Bone marrow (tissue), 2 donors: ENCODE measurements at regions not wholly inside any gene's neighbourhood (a gene's known extent, or its start where the extent isn't known, plus 50 kb on each side); places are given as distances from the start of the nearest gene placed in this dataset.

Experiments
- DNase-seq, 2 donors: peaks; one replicate each; lab custom pipeline; 2025; lab: John Stamatoyannopoulos, UW

- DNase-seq = no peak
These were observed 107.3 kb upstream of the ALDH1B1 start for GRCh38 chr9:38285236-38285635.

DNA sequence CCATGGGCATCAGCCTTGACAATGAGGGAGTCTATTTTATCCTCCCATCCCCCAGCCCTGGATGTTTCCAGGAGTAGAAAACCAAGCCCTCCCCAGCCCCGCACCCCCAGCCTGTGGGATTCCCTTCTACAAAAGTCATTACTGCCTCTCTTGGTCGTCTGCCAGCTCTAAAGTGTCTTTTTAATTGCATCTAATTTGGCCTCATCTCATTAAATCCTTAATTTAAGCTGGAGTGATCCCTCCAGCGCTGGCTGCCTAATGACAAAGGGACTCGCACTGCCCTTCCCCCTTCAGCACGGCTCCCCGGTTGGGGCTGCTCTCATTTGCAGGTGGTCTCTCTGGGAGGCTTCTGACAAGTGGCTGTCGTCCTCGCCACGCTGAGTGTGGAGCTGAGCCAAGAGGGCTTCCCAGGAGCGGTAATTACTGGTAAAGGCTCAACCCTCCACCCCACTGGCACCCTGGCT, 107.9 kb upstream of the ALDH1B1 start:
- DNase-seq = no peak

DNA sequence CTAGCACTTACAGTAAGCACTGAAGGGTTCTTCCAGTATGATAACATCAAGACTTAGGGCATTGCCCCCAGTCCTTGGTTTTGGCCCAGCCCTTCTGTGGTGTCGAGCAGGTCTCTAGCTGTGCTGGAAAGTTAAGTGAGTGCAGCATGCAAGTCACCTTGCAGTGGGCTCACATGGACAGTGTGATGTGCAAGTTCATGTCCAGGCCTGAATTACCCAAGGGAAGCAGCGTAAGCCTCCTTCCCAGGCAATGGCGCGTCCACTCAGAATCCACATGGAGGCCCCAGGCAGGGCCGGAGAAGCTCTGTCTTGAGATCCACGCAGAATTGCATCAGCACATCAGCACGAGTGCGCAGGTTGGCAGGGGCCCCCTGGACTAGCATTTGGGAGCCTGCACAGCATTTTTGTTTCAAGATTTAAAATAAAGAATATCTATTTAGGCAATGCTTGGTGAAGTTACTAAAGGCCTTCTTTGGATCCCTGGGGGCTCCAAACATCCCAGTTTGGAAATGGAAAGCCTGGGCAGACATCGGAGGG, 108.4 kb upstream of the ALDH1B1 start:
- no peak for DNase-seq

GRCh38 chr9:38282756-38283155, 109.7 kb upstream of the ALDH1B1 start:
- DNase-seq = no peak

DNA sequence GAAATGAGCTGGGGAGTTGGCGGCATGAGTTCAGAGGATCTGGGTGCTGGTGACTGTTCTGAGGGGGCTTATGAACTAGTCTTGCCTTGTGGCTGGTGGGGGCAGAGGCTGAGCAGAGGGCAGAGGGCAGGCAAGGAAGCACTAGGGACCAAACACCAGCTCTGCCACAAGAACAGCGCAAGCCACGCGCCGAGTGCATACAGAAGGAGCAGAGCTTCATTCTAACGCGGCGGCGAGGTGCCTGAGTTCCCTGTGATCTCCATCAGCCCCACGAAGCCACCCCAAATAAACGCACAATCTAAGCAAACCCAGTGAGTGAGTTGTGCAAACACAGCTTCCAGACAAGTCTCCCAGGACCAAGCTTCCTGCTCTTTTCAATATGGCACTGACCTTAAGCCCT, 110.6 kb upstream of the ALDH1B1 start:
- DNase-seq = no peak

- DNase-seq = no peak
These were observed 111.3 kb upstream of the ALDH1B1 start for GRCh38 chr9:38281196-38281595.

GRCh38 chr9:38280251-38280800, 112.2 kb upstream of the ALDH1B1 start:
- DNase-seq = no peak

- DNase-seq = no peak
These were observed 113.4 kb upstream of the ALDH1B1 start for GRCh38 chr9:38278931-38279679.

DNA sequence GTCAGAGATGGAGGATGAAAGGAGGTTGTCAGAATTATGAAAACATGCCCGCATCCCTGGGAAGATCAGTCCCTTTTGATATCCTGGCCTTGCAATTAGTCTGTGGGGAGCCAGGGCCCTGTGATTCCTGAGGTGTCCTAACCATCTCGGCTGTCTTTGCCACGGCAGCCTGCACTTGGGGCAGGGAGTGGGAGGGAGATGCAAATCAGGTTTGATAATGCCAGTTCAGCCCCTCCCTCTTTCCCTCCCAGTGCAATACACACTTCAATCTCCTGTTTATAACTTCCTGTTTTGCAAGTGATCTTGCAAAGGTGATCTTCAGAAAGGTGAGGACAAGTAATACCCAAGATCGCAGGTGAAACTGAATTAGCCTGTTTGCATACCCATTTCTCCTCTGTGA, 114.0 kb upstream of the ALDH1B1 start:
- DNase-seq = no peak

DNA sequence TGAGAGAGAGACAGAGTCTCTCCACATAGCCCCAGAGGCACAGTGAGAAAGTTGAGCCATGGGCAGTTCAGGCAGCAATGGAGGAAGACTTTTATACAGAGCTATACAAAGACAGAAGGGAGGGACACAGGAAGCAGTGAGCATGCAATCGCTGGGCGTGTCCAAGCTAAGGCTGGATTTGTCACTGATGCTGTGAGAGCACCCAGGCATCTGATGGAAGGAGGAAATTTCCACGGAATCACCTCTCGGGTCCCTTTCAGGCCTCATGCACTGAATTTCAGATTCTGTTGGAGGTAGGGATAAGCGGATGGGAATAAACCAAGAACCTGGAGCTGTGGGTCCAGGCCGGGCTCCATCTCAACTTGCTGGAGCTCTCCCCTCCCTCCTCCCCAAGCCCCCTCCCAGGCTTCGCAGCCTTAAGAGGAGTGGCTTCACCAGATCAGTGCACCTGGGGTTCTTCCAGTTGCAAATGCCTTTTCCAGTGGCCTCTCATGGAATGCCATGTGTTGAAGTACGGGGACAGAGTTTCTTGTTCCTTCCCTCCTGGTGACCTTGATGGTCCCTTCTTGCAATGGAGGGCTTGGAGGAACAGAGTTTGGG, 114.8 kb upstream of the ALDH1B1 start:
- DNase-seq = no peak

DNA sequence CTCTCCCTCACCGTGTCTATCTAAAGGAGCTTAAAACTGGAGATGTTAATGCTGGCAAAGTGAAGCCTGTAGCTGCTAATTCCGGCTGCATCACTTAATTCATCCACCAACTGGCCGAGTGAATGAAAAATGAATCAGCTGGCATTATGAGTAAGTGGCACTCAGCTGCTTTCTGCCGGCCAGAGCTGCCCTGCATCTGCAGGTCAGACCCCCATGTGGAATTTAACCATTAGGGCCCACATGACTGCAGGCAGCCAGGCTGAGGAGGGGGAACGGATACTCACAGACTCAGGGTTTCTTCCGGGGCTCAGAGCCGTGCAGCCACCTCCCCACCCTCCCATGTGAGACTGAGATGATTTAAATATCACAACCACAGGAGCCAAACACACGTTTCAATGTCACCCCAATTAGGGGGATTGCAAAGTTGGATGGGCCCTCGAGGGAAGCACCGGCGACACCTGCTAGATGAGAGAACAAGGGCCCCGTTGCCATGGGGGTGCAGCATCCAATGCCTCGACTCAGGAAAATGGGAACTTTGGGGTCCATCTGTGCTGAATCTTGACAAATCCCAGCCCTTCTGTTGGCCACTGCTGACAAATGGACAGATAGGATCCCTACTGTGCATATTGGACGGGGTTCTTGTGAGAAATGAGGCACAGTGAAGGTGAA, 115.6 kb upstream of the ALDH1B1 start:
- no peak for DNase-seq

DNA sequence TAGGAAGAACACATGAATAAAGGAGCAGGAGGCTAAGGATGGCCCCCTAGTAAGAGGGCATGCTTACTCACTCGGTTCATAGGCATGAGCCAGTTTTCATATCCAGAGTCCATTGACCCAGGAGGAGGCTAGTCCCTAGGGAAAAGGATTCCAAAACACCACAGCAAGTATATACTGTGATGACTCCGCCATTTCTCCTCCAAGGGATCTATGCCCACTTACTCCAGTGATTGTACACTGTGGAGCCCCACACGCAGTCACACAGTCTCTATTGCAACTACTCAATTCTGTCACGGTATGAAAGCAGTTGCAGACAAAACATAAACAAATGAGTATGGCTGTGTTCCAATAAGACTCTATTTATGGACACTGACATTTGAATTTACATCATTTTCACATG, 117.7 kb upstream of the ALDH1B1 start:
- no peak for DNase-seq

- DNase-seq = no peak
These were observed 119.8 kb upstream of the ALDH1B1 start for GRCh38 chr9:38272710-38273109.

DNA sequence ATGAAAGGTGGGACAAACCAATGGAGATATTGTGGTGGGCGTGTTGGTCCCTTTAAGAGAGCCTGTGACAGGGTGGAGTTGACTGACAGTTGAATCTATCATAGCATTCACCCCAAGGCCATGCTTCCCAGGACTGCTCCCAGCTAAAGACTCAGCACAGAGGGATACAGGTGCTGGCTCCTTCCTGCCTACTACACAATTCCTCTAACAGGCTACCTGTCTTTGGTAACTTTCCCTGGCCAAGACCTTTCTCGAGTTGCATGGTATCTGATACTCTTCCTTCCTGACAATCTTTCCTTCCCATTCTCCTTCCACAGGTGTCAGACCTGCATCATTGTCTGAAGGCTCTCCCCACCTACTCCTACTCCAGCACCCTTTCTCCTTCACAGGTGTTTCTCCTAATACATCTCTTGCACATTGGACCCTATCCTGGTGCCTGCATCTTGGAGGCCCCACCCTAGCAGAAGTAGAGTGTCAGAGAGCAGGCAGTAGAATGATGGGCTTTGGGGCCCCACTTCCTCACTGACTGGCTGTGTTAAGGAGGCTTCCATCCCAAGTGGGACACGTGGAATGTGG, 120.7 kb upstream of the ALDH1B1 start:
- DNase-seq = no peak

DNA sequence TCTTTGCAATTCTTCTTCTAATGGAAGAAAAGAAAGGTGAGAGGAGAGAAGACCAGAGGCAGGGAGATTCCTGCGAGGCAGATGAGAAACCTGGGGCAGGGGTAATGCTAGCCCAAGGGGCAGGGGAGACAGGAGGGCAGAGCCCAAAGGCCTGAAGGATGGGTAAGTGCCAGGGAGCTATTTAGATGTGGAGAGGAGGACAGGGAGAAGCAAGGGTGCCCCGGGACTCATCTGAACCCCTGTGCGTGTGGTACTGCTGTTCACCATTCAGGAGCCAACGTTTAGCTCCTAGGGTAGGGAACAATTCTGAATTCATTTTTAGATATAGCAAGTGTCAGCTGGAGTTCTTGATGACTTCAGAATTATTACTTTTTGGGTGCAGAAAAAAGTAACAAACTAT, 122.7 kb upstream of the ALDH1B1 start:
- no peak for DNase-seq

DNA sequence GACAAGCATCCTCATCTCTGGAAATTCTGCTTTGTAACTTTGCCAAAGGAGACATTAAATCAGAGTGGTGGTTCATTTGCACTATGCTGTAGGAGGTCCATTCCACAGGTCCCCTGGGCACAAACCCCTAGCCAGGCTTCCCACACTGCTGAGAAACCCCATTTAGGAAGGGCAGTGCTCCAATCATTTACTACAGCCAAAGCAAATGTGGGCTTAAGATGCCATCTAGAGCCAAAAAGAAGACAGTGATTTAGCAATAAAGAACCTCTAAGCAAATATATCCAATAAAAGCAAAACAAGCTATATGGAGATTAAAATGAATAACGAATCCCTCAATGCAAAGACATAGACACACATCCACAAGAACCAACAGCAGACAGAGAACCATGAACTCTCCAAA, 129.0 kb upstream of the ALDH1B1 start:
- DNase-seq = no peak

- no peak for DNase-seq
These were observed 132.8 kb upstream of the ALDH1B1 start for GRCh38 chr9:38259519-38260218.

DNA sequence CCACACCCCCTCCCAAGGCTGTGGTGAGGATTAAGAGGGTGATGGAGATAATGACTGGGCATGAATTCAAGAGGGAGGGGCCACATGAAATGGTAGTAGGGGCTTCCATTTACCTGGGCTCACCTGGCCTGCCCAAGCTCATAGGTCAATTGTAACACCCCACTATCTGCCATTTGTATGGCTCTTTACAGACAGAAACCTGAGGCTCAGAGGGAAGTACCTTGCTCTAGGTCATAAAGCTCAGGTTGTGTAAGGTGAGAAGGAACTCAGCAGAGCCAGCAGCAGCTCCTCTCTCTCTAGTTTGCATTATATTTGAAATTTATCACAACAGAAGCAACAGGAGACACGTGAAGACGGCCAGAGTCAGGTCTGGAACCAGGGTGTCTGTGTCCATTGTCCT, 133.4 kb upstream of the ALDH1B1 start:
- no peak for DNase-seq

GRCh38 chr9:38257626-38258215, 134.8 kb upstream of the ALDH1B1 start:
- no peak for DNase-seq

- no peak for DNase-seq
These were observed 136.0 kb upstream of the ALDH1B1 start for GRCh38 chr9:38256461-38256860.

DNA sequence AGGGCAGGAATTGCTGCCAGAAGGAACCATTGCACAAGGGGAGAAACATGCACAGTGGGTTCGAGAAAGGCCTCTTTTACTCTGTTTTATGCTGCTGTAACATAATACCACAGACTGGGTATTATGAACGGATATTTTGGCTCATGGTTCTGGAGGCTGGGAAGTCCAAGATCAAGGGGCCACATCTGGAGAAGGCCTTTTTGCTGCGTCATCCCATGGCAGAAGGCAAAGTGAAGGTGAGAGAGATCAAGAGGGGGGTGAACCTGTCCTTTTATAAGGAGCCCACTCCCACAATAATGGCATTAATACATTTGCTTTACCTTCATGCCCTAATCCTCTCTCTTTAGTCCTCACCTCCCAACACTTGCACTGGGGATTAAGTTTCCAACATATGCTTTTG, 136.9 kb upstream of the ALDH1B1 start:
- DNase-seq = no peak
